HG02763 (cell line): ENCODE measurements at regions not wholly inside any gene's neighbourhood (a gene's known extent, or its start where the extent isn't known, plus 50 kb on each side); places are given as distances from the start of the nearest gene placed in this dataset.
"Not testable (repeated sequence)": the region's sequence is repeated elsewhere in the genome, so short reads cannot be mapped to it uniquely, and the experiment has no call there.

Experiments
- ATAC-seq: cut with Tn5 transposase; IDR thresholded peaks from one replicate; pipeline ENCODE4 v1.9.1; 2021; ENCODE audit warnings: mild to moderate bottlenecking, moderate library complexity; ENCODE audit not compliant: unreplicated experiment

DNA sequence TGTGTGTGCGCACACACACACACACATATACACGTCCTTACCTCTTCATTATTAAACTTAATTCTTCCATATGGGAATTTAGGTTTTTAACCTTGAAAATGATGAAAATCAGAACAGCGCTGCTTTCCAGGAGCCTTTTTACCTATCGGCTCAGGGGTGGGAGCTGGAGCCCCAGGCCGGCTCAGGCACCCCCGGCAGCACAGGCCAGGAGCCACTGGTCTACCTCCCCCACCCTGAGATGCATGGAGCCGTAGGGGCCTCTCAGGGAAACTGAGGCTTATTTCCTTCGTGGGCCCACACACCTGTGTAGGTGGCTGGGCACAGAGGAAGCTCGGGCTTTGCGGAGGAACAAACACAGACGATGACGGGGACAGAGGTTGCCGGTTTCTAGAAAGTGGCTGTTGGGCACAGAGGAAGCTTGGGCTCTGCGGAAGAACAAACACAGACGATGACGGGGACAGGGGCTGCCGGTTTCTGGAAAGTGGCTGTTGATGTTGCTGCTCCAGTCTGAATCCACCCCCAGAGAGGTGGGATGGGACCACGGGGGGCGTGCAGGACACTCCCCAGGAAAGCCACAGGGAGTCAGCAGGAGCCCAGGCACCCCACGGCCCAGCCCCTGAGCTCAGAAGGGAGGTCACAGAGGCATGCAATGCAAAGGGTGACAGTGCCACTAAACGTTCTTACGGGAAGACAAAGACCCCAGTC lies 149.4 kb downstream of the BRD1 start:
- no peak for ATAC-seq

DNA sequence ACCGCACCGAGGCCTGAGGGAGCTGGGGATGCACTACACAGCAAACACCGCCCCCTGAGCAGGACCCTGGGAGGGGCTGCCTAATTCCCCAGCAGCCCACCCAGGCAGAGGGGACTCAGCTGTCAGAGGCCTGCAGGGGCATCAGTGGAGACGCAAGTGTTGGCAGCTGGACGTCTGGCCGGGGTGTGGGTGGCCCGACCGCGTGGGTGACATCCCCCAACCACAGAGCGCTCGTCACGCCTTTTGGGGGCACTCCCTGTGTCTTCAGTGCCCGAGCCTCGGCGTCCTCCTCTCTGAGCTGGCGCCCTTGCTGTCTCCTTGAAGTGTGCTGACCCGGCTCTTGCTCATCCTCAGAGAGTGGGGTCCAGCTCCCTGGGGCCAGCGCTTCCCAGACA lies 150.2 kb downstream of the BRD1 start:
- no peak for ATAC-seq

DNA sequence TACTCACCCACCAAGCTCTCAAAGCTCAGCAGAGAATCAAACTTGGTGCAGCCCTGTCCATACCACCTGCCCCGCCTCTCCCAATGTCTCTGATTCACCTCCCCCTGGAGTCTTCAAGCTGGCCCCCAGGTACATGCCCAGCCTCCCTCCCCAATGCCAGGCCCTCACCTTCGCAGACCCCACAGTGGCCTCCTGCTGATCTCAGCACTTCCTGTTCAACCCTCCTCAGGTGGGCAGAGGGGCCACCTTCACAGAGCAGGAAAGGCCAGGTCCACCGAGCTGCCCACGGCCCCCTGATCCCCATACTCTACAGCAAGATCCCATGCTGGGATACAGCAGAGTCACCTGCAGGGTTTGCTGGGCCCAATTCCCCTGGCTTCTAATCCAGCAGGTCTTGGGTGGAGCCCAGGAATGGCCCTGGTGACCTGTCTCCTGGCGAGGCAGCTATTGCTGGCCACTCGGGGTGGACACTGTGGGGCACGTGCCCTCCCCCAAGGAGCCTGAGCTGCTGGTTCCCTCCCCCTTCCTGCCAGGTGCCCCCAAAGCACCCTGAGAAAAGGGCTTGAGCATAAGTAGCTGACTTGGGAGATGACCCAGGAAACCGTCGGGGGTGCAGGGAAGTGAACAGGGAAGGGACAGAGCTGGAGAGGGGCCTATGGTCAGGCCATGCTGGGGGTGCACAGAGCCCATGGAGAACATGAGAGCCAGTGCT lies 150.7 kb downstream of the BRD1 start:
- ATAC-seq = no peak

DNA sequence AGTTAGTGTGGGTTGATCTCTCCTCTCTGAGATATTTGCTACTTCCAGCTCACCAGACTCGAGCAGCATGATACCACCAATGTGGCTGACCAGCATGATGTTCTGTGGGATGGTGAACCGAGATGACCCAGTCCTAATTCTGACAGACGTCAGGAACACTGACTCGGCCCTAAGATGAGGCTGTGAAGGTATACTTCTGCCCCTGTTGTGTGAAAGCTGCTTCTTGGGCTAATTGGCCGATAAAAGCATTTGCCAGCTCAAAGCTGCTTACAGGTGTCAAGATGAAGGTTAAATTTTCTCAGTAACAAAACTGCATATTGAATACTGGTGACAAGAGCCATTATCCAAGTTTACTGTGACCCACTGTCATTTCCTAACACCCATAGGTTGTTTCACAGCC lies 151.4 kb downstream of the BRD1 start:
- ATAC-seq = no peak

DNA sequence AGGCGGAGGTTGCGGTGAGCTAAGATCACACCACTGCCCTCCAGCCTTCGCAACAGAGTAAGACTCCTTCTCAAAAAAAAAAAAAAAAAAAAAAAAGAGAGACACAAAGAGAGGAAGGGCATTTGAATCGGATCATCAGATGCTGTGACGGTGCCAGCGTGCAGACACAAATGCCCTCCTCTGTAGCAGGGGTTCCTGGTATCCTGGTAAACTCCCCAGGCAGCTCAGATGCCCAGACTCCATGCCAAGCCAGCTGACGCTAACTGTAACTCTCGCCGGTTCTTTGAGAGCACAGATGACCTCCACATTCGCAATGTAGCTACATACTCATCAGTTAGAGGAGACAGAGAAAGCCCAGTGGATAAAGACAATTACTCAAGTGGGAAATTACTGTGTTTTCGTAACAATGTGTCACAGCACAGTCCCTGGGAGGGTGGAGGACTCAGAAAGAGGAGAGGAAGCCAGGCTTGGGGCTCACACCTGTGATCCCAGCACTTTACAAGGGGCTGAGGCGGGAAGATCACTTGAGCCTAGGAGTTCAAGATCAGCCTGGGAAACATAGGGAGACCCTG lies 153.1 kb downstream of the BRD1 start:
- no peak for ATAC-seq

DNA sequence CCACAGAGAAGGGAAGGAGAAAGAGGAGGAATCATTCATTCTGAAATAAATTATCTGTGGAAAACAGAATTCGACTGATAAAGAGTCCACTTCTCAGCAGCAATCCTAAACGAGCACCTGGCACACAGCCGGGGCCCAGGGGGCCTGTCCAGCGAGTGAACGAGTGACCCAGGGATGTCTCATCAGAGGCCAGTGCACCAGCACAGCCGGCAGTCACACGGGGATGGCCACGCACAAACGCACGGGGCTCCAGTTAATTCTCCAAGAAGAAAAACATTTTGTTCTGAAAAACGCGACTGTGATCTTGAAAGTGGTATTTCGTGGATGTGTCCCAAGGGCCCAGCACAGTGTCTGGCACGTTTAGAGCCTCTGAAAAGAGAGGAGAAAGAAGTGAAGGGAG lies 154.6 kb downstream of the BRD1 start:
- ATAC-seq = no peak

DNA sequence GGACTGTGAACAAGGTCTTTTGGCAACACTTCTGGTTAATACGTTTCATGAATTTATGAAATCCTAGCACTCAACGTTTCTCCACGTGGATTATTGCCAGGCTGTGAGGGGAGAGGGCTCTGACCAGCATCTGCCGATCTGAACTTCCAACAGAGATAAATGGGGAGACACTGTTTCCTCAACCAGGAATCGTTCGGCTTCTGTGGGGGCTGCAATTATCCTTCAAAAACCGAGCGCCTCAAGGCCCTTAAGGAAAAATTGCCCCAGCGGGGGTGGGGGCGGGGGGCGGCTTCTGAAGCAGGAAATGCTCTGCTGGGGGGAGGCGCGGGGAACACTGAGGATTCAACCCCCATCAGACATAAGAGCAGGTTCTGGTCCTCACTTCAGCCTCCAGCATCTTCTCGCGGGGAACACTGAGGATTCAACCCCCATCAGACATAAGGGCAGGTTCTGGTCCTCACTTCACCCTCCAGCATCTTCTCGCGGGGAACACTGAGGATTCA lies 155.6 kb downstream of the BRD1 start:
- no peak for ATAC-seq

DNA sequence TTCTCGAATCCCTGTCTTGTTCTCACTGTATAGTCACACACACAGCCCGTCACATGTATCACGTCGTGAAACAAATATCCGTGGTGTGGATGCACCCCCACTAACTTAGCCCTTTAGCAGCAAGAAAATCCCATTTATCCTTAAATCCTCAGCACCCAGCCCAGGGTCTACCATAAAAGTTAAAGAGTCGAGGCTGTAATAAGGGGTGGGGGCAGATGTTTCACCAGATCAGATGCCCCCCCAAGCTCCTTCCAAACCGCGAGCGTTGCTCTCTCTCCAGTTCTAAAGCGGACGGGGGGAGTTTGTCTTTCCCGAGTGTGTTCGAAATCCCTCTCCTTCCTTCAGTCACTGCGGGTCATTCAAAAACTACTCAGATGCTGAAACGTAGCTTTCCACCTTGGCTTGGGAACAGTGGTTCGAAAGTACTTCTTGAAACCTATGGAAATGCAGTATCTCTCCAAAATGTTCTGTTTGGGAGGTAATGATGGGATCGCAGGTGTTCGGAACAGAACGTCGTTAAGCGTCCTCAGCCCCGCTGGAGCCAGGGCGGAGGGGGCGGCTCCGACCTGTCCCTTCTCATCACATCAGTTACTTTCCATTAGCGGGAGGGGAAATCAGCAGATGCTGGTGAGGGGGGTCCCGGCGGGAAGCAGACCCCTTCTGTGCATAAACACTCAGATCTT lies 156.2 kb downstream of the BRD1 start:
- no peak for ATAC-seq

DNA sequence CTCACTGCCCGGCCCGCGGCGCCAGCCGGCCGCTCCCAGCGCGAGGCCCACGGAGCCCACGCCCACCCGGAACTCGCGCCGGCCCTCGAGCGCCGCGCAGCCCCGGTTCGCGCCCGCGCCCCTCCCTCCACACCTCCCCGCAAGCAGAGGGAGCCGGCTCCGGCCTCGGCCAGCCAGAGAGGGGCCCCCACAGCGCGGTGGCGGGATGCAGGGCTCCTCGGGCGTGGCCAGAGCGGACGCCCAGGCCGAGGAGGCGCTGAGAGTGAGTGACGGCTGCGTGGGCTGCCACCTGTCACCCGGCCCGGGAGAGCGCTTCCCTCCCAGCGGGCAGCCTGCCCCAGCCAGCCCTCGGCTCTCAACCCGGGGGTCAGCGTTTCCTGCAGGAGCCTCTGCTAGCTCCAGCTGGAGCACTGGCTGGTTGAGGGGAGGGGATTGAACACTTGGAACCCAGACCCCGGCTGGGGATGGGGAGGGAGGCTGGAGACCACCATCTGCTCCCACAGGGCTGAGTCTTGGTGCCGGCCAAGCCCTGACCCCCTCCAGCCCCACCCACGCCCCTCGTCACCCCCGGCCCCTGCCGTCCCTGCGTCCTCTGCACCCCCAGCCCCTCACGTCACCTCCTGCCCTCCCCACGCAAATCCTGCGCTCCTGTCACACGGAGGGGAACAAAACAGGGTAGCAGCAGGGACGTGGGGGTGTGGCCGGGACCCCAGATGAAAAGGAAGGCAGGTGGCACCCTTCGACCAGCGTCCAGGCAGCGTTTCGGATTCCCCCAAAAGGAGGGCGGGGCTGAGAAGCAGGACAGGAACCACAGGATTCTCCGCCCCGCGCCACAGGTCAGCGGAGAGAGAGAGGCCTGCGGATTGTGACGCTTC lies 157.0 kb downstream of the BRD1 start:
- no peak for ATAC-seq

DNA sequence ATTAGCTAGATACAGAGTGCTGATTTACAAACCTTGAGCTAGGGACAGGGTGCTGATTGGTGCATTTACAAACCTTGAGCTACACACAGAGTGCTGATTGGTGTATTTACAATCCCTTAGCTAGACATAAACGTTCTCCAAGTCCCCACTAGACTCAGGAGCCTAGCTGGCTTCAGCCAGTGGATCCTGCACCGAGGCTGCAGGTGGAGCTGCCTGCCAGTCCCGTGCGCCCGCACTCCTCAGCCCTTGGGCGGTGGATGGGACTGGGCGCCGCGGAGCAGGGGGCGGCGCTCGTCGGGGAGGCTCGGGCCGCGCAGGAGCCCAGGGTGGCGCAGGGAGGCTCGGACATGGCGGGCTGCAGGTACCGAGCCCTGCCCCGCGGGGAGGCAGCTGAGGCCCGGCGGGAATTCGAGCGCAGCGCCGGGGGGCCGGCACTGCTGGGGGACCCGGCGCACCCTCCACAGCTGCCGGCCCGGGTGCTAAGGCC lies 157.7 kb downstream of the BRD1 start:
- not testable (repeated sequence) for ATAC-seq

DNA sequence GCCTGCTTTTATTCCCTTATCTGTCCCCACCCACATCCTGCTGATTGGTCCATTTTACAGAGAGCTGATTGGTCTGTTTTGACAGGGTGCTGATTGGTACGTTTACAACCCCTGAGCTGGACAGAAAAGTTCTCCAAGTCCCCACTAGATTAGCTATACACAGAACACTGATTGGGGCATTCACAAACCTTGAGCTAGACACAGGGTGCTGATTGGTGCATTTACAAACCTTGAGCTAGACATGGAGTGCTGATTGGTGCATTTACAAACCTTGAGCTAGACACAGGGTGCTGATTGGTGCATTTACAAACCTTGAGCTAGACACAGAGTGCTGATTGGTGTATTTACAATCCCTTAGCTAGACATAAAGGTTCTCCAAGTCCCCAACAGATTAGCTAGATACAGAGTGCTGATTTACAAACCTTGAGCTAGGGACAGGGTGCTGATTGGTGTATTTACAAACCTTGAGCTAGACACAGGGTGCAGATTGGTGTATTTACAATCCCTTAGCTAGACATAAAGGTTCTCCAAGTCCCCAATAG lies 158.2 kb downstream of the BRD1 start:
- ATAC-seq = not testable (repeated sequence)

DNA sequence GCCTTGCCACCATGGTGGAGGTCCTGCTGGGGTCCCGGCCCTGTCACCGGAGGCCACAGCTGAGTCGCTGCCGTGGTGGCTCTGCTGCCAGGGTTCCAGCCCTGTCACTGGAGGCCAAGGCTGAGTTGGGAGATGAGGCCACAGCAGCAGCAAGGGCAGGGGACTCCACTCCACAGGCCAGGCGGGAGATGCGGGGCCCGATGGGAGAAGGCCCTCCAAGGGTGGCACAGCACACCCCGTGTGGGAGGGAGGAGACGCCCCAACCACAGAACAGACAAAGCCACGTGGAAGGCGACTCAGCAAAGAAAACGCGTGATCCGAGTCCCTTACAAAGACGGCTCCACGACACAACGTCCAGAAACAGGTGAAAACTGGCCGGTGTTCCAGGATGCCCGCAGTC lies 159.3 kb downstream of the BRD1 start:
- no peak for ATAC-seq

DNA sequence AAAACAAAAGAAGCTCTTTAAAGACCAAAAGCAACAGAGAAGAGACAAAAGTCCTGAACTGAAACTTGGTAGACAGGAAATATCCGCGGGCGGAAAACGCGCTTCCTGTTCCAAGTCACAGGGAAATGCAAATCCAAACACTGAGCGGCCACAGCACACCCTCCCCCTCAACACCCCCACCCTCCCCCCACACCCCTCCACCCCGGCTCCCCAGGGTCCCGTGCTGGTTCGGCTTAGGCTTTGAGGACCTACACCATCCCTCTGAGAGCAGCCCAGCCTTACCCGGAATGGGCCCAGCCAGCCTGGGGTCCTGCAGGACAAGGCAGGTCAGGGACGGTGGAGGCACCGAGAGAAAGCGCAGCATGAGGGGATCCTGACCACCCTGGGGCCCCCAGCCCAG lies 160.4 kb downstream of the BRD1 start:
- ATAC-seq = no peak

DNA sequence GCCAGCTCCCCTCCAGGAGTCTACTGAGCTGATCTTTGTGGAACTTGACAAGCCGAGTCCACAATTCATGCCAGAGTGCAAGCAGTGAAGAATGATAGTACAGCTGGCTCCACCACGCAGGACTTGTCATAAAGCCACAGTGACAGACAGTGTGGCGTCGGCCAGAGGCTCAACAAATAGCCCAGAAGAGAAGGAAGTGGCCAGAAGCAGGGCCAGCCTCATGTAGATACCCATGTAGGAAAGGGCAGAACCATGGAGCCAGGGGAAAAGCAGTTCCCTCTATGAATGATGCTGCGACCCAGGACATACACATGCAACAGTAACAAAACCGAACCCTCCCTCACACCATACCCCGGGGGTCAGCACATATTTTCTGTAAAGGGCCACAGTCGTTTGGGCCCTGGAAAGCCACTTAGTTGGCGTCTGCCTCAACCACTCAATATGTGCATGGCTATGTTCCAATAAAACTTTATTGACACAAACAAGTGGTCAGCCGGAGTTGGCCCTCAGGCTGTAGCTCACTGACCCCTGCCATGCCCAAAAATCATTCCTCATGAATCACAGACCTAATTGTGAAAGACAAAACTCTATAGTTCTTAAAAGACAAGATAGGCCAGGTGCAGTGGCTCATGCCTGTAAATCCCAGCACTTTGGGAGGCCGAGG lies 161.4 kb downstream of the BRD1 start:
- ATAC-seq = no peak

DNA sequence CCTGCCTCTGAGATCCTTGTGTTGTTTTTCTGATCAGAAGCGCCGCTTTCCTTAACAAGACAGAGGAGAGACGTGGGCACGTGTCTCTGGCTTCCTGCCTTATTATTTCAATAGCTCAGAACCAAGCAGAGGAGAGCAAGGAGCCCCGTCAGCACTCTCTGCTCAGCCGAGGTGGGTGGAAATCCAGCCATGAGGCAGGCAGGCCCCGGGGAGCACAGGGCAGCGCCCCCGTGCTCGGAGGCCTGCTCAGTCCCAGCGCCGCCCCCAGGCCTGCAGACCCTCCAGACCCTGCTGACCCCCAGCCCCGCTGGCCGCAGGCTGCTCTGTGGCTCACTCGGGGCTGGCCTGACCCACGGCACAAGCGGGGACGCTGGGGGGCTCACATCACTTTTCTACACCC lies 162.8 kb downstream of the BRD1 start:
- no peak for ATAC-seq

DNA sequence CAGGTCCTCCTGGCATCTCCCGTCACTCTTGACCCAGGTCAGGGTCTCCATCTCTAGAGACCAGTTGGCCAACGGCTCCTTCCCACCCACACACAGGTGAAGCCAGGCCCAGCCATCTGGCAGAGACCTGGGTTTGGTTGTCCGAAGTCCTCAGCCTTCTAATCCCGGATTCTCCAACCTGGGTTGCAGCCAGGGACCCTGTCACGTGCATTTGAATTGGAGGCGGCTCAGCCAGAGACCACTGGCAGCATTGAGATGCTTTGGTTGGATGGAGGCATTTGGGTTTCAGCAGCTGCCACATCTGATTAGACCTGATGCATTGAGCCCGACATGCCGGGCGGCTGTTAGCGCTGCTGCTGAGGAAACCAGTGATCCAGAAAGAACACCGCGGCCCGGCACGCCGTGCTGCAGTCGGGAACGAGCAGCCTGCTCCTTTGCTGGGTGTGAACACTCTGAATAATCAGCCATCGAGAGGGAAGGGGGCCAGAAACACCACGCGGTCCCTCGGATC lies 163.2 kb downstream of the BRD1 start:
- no peak for ATAC-seq

DNA sequence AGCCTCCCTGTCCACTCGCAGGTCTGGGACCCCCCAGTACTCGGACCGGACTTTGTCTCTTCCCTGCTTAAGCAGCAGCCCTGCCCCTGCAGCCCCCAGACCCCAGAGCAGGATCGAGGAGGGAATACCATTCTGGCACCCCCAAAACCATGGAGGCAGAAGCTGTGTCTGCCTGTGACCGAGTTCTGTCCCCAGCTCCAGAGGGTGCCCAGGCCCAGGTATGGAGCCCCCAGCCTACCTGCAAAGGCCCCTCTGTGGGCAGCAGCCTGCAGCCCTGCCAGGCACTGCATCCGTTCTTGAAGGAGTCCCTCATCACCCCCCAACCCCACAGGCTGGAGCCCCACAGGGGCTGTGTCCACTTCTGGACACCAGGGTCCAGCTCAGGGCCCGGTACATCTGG lies 163.8 kb downstream of the BRD1 start:
- no peak for ATAC-seq

DNA sequence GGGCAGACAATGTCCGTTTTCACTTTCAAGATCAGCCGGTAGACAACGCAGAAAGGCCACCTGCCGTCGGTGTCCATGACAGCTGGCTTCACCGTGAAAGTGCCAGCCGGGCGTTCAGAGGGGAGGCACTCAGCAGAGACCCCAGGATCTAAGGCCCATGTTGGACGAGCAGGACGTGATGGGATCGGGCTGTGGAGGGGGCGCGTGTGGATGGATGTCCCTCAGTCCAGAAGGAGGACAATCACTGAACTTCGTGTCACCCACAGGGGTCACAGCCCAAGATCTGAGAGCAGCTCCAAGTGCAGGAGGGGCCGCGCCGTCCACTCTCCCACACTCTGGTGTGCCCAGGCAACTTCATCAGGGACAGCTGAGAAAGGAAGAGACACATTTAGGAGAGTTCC lies 164.4 kb downstream of the BRD1 start:
- no peak for ATAC-seq

DNA sequence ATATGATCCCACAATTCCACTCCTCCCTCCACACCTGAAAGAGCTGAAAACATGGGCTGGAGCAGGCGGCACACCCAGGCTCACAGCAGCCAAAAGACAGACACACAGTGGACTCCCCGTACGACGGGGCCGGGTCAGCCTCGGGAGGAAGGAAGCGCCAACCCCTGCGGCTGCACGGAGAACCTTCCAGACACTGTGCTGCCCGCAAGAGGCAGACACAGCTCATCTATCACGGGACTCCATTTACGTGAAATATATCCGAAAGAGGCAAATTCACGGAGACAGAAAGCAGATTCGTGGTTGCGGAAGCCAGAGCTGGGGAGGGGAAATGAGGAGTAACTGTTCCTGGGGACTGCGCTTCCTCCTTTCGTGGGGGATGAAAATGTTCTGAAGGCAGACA lies 165.0 kb downstream of the BRD1 start:
- no peak for ATAC-seq
